ENCODE measurements at regions not wholly inside any gene's neighbourhood (a gene's known extent, or its start where the extent isn't known, plus 50 kb on each side); places are given as distances from the start of the nearest gene placed in this dataset.

GRCh38 chr11:25396847-25397246 lies 900.0 kb downstream of the LUZP2 start:
- no peak for TF ChIP-seq CTCF (IDR thresholded peaks at IDR 0.05)
- TF ChIP-seq POLR2A (IDR thresholded peaks at IDR 0.05): no peak
